ENCODE measurements at regions not wholly inside any gene's neighbourhood (a gene's known extent, or its start where the extent isn't known, plus 50 kb on each side); places are given as distances from the start of the nearest gene placed in this dataset.
"Not testable (repeated sequence)": the region's sequence is repeated elsewhere in the genome, so short reads cannot be mapped to it uniquely, and the experiment has no call there.

DNA sequence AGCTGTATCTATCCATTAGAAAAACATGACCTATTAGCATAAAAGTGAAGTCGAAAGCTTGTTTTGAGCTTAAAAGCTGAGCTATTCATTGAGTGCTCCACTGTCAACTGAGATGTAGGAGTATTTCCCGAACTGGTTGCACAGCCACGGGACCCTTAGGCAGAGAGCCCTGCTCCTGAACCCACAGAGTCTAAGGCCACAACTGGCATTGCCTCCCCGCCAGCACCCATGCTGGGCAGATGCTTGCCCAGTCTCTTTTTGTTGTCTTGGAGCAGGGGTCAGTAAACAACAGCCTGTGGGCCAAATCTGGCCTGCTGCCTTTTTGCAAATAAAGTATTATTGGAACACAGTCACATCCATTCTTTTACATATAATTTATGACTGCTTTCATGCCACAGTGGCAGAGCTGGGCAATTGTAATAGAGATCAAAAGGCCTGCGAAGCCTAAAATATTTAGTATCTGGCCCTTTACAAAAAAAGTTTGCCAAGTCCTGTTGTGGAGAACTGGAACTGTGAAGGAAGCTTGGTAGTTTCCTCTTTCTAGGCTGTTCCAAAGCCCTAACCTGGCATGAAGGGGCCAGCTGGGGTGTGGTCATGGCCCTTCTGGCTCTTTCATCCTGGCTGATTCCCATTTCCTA is 58.4 kb upstream of the WAPL start:
- no peak for DNase-seq

DNA sequence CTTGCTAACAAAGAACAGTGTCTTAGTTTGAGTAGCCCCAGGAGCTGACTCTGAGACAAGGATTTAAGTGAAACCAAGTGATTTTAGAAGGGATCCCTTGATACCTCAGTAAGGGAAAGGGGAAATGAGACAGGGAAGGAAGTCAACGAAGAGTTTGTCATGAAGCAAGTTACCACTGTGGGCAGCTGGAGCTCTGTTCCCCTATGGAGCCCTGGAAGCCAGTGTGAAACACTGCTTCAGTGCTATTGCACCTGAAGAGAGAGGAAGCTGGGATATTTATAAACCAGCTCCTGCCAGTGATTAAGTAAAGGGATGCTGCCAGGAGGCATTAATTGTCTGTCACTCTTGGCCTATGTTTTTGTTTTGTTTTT is 58.9 kb upstream of the WAPL start:
- no peak for DNase-seq

DNA sequence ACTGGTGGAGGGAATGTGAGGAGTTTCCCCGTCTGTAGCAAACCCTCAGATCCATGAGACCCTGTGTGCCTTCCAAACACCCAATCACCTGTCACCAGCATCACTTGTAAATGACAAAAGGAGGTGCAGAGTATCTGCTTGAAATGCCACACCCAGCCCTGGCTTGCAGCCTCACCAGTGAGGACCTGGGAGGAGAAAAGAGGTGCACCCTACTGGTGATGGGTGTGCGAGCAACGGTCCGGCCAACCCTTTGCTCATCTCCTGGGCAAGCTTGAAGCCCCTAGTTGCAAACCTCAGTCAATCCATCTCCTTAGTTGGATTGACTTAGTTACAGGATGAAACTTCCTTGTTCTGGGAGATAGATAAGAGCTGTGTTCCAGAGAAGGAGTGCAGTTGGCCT is 62.4 kb upstream of the WAPL start:
- no peak for DNase-seq

DNA sequence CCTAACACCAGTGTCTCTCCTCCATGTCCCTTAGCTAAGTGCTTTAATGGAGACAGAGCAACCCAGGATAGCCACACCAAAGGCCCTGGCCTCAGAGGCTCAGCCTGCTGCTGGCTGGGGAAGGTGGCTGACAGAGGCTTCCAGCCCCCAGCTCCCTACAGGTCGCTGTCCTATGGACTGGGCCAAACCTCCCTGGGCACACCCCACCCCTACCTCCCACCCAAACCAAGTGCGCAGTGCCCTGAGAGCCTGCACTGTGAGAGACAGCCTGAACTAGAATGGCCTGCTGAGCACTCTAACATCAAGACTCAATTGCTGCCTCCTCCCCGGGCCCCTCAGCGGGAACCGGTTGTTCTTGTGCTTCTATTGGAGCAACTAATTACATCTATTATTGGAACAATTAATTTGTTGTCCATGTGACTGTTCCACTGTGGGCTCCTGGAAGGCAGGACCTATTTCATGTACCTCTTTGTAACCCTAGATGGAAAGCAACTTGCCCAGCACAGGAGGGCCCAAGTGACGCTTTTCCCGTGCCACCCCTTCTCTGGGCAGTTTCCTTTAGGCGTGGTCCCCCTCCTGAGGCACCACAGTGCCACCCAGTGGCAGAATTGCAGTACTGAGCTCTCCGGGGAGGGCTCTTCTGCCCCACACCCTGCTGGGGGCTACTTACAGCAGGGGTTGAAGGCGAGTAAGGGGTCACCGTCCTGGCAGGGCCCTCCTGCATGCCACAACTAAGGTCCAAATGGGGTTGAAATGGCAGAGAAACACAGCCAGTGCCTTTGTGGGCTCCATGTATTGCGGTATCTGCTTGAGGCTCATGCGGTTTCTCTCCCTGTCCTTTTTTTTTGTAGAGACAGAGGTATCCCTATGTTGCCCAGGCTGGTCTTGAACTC is 63.7 kb upstream of the WAPL start:
- DNase-seq = peak; percentile 67

DNA sequence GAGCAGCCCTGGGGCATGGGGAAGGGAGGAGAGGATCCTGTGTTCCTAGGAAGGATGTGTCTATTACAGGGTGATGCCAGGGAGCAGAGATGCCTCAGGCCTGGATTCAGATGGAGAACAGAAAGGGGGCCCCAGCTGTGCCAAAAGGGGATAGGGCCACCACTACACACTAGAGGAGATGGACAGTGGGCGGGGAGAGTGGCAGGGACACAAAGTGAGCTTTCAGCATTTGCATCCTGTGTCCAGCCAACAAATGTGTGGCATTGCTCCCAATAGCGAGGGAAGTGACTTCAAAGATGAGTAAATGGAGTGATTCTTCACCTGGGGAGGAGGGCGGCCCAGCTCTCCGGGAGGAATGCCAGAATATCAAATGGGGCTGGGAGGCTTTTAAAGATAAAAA is 64.9 kb upstream of the WAPL start:
- DNase-seq = no peak

DNA sequence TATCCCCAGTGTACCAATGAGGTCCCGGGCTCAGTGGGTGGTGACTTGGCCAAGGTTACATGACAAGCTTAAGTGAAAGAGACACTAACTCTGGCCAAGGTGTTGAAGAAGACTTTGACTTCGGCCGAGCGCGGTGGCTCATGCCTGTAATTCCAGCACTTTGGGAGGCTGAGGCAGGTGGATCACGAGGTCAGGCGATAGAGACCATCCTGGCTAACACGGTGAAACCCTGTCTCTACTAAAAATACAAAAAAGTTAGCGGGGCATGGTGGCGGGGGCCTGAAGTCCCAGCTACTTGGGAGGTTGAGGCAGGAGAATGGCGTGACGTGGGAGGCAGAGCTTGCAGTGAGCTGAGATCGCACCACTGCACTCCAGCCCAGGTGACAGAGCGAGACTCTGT is 65.6 kb upstream of the OPN4 start:
- not testable (repeated sequence) for DNase-seq

DNA sequence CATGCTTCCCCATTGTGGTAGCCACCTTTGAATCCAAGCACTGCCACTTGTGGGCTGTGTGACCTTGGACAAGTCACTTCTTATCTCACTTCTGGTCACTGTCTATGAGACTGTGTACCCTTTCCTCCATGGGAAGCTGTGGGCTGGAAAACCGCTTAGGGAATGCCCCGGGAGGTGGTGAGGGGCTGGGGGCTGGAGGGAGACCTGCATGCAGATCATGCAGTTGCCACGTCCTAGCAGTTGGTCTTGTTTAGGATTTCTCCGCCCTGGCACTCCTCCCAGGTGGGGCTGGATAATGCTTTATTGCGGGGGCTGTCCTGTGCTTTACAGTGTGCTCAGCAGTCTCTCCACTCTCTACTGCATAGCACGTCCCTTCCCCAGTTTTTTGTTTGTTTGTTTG is 62.9 kb upstream of the OPN4 start:
- DNase-seq = no peak

DNA sequence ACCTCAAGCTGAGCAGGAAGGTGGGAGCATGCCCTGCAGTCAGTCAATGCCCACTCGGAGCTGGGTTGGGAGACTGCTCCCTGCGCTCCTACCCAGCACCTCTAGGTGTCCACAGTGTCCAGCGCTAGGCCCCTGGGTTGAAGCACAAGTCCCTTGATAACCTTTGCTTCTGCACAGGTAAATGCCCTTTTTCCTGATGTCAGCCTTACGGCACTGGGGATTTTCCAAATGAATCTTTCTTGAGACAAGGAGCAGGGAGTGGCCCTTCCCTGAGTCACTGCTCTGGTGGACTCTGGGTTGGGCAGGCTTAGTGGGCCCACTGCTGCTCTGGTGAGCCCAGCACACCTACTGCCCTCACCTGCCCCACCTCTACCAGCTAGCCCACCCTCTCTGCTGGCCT is 61.9 kb upstream of the OPN4 start:
- no peak for DNase-seq

DNA sequence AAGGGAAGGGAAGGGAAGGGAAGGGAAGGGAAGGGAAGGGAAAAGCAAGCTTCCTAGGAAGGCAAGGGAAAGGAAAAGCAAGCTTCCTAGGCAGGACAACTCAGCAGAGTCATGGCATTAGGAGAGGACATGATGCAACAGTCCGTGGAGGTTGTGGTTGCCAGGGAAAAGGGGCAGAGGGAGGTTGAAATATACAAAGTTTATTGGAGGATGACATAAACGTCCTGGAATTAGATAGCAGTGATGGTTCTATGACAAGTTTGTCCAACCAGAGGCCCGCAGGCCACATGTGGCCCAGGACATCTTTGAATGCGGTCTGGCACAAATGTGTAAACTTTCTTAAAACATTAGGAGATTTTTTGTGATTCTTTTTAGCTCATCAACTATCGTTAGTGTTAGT is 59.8 kb upstream of the OPN4 start:
- peak; percentile 42 for DNase-seq

DNA sequence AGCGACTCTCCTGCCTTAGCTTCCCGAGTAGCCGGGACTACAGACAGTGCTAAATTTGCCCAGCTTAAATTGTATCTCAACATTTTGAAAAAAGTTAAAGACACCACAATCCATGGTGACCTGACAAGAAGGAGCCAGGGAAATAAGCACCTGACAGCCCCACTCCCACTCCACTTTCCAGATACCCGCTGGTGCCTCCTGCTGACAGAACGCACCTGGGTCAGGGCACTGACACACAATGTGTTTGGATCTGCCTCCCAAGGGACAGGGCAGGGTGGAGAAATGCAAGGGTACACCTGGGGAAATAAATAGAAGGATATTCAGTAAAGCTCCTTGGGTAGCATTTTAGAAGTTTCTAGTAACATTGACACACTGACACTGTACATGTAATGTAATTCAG is 58.9 kb upstream of the OPN4 start:
- DNase-seq = no peak

DNA sequence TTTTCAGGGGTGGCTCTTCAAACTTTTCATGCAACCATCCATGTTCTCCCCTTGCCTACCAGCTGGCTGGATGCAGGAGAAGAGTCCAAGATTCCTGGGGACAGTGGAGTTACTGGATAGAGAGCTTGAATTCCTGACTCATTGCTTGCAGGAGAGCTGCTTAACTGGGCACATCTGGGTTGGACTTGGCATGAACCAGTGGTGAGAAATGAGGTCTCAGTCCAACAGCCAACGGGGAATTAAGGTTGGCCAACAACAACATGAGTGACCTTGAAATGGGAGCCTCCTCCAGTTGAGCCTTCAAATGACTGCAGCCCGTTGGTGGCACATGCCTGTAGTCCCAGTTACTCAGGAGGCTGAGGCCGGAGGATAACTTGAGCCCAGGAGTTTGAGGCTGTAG is 58.1 kb upstream of the OPN4 start:
- no peak for DNase-seq

DNA sequence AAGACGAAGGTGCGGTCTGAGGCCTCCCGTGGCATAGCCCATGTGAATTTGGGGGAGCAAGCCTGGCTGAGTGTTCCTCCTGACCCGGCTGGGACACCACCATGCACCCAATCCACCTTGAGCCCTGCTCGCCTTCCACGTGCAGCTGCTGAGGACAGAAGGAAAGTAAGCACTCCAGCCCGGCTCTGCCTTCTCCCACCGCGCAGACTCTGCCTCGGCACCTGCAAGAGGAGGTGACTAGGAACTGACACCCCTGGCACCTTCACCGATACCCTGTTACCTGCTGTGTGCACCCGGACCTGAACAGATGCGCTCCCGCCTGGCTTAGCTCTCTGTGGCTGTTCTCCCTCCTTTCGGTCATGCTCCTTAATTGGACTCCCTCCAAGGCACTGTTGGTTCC is 57.0 kb upstream of the OPN4 start:
- no peak for DNase-seq

DNA sequence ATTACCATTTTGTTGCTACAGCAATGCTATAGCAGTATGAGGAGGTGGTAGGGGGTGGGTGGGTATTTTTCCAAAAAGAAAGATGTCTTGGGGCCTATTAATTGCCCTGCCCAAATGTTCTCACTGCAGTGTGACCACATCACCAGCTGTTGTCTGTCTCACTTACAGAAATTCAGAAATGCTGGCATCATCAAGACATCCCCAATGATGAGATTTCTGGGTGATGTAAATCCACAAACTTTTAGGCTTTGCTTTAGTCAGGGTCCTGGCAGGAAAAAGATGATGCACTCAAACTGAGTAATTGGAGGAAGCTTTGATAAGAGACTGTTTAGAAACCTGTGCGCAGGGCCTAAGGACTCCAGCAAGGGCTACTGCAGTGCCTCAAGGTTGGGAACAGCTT is 56.2 kb upstream of the OPN4 start:
- DNase-seq = peak; percentile 24

DNA sequence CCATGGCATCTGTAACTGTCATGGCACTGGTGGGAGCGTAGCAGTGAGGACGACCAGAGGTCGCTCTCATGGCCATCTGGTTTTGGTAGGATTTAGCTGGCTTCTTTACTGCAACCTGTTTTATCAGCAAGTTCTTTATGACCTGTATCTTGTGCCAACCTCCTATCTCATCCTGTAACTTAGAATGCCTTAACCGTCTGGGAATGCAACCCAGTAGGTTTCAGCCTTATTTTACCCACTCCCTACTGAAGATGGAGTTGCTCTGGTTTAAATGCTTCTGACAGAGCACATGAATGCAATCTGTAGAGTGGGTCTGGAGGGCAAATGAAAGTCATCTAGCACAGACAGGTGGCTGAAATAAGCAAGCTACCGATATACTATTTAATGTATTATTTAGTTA is 55.3 kb upstream of the OPN4 start:
- no peak for DNase-seq

DNA sequence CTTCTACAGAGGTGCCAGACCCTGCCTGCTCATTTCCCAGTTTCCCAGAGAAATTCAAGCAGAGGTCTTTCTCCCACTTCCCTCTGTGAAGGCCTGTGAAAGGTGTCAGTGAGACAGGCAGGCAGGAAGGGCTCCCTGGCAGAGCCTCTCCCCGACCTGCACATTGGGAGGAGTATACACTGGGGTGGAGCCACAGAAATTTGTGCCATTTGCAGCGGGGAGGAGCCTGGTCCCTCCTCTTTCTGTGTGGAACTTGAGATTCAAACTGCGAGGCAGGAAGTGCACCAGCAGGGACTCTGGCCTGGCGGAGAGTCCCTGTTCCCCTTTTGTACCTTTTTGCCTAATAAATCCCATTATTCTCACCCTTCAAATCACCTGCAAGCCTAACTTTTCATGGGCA is 54.6 kb upstream of the OPN4 start:
- DNase-seq = no peak

DNA sequence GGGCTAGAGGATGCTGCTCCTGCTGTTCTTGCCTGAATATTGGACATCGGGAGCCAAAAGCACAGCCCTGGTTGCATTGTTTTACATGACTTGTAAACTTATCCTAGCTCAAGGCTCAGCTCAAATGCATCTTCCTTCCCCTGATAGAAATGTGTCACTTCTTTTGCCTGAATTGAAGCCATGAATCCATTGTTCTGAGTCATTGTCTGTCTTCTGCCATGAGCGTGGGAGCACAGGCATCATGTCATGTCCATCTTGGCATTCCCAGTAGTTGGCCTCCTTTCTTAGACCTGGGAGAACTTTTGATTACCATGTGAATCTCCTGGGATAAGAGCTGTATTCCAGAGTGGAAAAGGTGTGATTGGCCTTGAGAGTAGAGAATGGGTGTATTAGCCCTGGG is 54.1 kb upstream of the OPN4 start:
- no peak for DNase-seq

DNA sequence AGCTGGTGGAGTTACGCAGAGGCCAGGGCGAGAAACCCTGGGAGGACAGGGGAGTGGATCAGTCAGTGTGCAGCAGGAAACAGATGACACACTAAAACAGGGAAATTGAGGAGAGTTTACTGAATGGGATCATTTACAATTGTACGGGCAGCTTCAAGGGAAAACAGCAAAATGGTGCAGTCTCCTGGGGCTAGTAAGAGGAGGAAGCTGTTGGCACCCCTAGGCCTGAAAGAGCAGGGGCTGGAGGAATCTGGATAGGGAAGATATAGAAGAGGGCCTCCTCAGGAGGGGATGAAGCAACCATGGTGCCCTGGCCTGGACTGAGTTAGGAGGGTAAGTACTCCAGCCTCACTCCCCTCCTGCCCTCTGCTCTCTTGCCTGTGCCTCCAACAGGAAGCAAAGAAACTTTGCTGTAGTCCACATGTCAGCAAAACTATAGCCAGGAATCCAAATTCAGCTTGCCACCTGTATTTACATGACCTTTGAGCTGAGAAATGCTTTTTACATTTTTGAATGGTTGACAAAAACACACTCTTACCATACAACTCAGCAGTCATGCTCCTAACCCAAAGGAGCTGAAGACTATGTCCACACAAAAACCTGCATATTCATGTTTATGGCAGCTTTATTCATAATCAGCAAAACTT is 52.3 kb upstream of the OPN4 start:
- no peak for DNase-seq

DNA sequence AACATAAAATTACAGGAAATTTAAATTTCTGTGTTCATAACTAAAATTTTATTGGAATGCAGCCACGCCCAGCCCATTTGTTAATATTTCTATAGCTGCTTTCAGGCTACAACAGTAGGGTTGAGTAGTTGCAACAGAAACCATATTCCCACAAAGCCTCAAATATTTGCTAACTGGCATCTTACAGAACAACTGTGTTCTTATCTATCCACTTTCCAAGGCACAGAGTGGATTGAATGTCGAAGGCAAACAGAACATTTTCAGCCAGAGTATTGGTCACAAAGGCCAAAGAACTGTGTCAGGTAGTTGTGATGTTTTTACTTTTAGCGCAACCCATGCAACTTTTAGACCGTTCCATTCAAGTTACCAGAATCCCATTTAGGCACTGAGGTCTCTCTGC is 51.1 kb upstream of the OPN4 start:
- DNase-seq = no peak

Data from fibroblast of upper back skin (primary cell).